HCT116 (cell line): ENCODE measurements at regions not wholly inside any gene's neighbourhood (a gene's known extent, or its start where the extent isn't known, plus 50 kb on each side); places are given as distances from the start of the nearest gene placed in this dataset.

Source experiments
- ATAC-seq: fragments of 200-7000 bp; cut with Tn5 transposase; 2 replicates; pipeline ENCODE4 v1.9.1; 2020; ENCODE audit warnings: mild to moderate bottlenecking, moderate library complexity
- BruUV-seq: library from RNA; stranded (reverse); fragments of 400-500 nt; replicated peaks from 2 replicates; lab custom pipeline; 2021; lab: Mats Ljungman, UMichigan
- CTCF ChIA-PET: fragments of 300-600 bp; sonication (Branson Sonifier 250); formaldehyde crosslinking; loops from one replicate; lab custom pipeline; 2021; ENCODE audit warnings: antibody characterized with exemption; lab: Charles Lee
- POLR2A ChIA-PET: fragments of 300-600, 350-600 bp; sonication (Branson Sonifier 250); formaldehyde crosslinking; loops from one replicate; lab custom pipeline; 2021; ENCODE audit warnings: antibody characterized with exemption; lab: Charles Lee
- RAD21 ChIA-PET, 2 experiments: fragments of 300-600 bp; sonication (Branson Sonifier 250); formaldehyde crosslinking; loops; one replicate each; lab custom pipeline; 2023; ENCODE audit warnings: low total read pairs in 2 of 2; ENCODE audit not compliant: uncharacterized antibody in 2 of 2, unreplicated experiment in 2 of 2, low non-redundant PET in 1 of 2; lab: Charles Lee
- DNase-seq: peaks from one replicate; pipeline ENCODE4 v3.0.0-alpha.2; 2010; ENCODE audit warnings: low read depth, low spot score
- H2AFZ ChIP-seq: fragments of 200-600 bp; shearing (Covaris generic), sonication (generic); 2 replicates; pipeline ENCODE4 v1.6.1; 2017; ENCODE audit warnings: low read depth, mixed run types, mixed read lengths, antibody characterized with exemption, low read length; ENCODE audit not compliant: poor library complexity, severe bottlenecking
- H3K27ac ChIP-seq: 2 replicates; pipeline ENCODE4 v1.5.1; 2012; ENCODE audit warnings: low read depth, low read length
- H3K27me3 ChIP-seq: fragments of 200-600 bp; sonication (generic); 2 replicates; pipeline ENCODE4 v1.6.1; 2016; ENCODE audit warnings: mixed run types, low read length, mixed read lengths; ENCODE audit not compliant: insufficient read depth
- H3K36me3 ChIP-seq, 2 experiments: fragments of 200-500 bp in 1 of 2; fragments of 200-600 bp in 1 of 2; sonication (Bioruptor generic) in 1 of 2; sonication (generic) in 1 of 2; 2 replicates each; pipeline versions ENCODE4 v1.5.1 to v1.6.1; 2014 to 2016; ENCODE audit warnings: low read length in 2 of 2, inconsistent platforms in 1 of 2, mixed read lengths in 1 of 2, mixed run types in 1 of 2; ENCODE audit not compliant: insufficient read depth in 2 of 2, control insufficient read depth in 1 of 2
- H3K4me1 ChIP-seq, 2 experiments: fragments of 200-600 bp in 1 of 2; sonication (generic) in 1 of 2; 2 replicates each; pipeline versions ENCODE4 v1.5.1 to v1.6.1; 2012 to 2017; ENCODE audit warnings: low read length in 2 of 2, inconsistent platforms in 1 of 2, mild to moderate bottlenecking in 1 of 2, mixed read lengths in 1 of 2, mixed run types in 1 of 2, moderate library complexity in 1 of 2; ENCODE audit not compliant: insufficient read depth in 2 of 2, control insufficient read depth in 1 of 2
- H3K4me2 ChIP-seq: fragments of 200-600 bp; sonication (generic); 2 replicates; pipeline ENCODE4 v1.6.1; 2017; ENCODE audit warnings: mixed run types, low read length, mixed read lengths
- H3K4me3 ChIP-seq, 2 experiments: fragments of 200-600 bp in 1 of 2; sonication (generic) in 1 of 2; replicated peaks in 1 of 2; 2 replicates each; pipeline ENCODE4 v1.5.1; 2011 to 2016; ENCODE audit warnings: low read length in 2 of 2, control low read depth in 1 of 2, low read depth in 1 of 2, mild to moderate bottlenecking in 1 of 2, mixed read lengths in 1 of 2, mixed run types in 1 of 2
- H3K79me2 ChIP-seq: fragments of 200-600 bp; sonication (generic); 2 replicates; pipeline ENCODE4 v1.6.1; 2017; ENCODE audit warnings: mild to moderate bottlenecking, mixed run types, low read length, moderate library complexity, mixed read lengths; ENCODE audit not compliant: insufficient read depth
- H3K9ac ChIP-seq: fragments of 200-600 bp; sonication (generic); 2 replicates; pipeline ENCODE4 v1.6.1; 2016; ENCODE audit warnings: low read length, mixed read lengths
- H3K9me2 ChIP-seq: fragments of 200-600 bp; sonication (generic), shearing (Covaris generic); 2 replicates; pipeline ENCODE4 v1.6.1; 2017; ENCODE audit warnings: mixed run types, mild to moderate bottlenecking, moderate library complexity; ENCODE audit not compliant: insufficient read depth
- H3K9me3 ChIP-seq, 2 experiments: fragments of 200-500 bp in 1 of 2; fragments of 200-600 bp in 1 of 2; sonication (Bioruptor generic) in 1 of 2; sonication (generic) in 1 of 2; 2 replicates each; pipeline ENCODE4 v1.6.1; 2014 to 2017; ENCODE audit warnings: low read length in 2 of 2, mixed read lengths in 2 of 2, inconsistent platforms in 1 of 2, low read depth in 1 of 2, mild to moderate bottlenecking in 1 of 2, mixed run types in 1 of 2, moderate library complexity in 1 of 2; ENCODE audit not compliant: control insufficient read depth in 1 of 2, insufficient read depth in 1 of 2
- H4K20me1 ChIP-seq: fragments of 200-600 bp; sonication (generic), shearing (Covaris generic); 2 replicates; pipeline ENCODE4 v1.6.1; 2017; ENCODE audit warnings: mixed run types, mild to moderate bottlenecking, moderate library complexity; ENCODE audit not compliant: insufficient read depth
- CBX3 ChIP-seq: IDR thresholded peaks from 2 replicates; pipeline ENCODE4 v1.6.1; 2012; ENCODE audit warnings: low read depth
- CEBPB ChIP-seq: IDR thresholded peaks from 2 replicates; pipeline ENCODE4 v1.6.1; 2012; ENCODE audit warnings: low read depth
- ELF1 ChIP-seq: IDR thresholded peaks from 2 replicates; pipeline ENCODE4 v1.6.1; 2012; ENCODE audit warnings: low read depth, borderline replicate concordance
- EZH2phosphoT487 ChIP-seq: fragments of 200-600 bp; IDR thresholded peaks from 2 replicates; pipeline ENCODE4 v1.6.1; 2018; ENCODE audit warnings: antibody characterized with exemption, borderline replicate concordance
- MAX ChIP-seq: IDR thresholded peaks from 2 replicates; pipeline ENCODE4 v1.6.1; 2012
- RAD21 ChIP-seq: IDR thresholded peaks from 2 replicates; pipeline ENCODE4 v1.6.1; 2012; ENCODE audit warnings: low read depth, mild to moderate bottlenecking
- REST ChIP-seq: IDR thresholded peaks from 2 replicates; pipeline ENCODE4 v1.6.1; 2012; ENCODE audit warnings: low read depth
- SIN3A ChIP-seq: IDR thresholded peaks from 2 replicates; pipeline ENCODE4 v1.6.1; 2012; ENCODE audit warnings: low read depth
- YY1 ChIP-seq: IDR thresholded peaks from 2 replicates; pipeline ENCODE4 v1.6.1; 2011; ENCODE audit warnings: low read length, low read depth, moderate library complexity, mild to moderate bottlenecking; ENCODE audit not compliant: insufficient replicate concordance; ENCODE audit errors: extremely low read depth
- ZBTB33 ChIP-seq: IDR thresholded peaks from 2 replicates; pipeline ENCODE4 v1.6.1; 2011; ENCODE audit warnings: mild to moderate bottlenecking, low read length, moderate library complexity; ENCODE audit not compliant: insufficient replicate concordance; ENCODE audit errors: extremely low read depth
- ZNF274 ChIP-seq: fragments of 200-500 bp; sonication (Bioruptor generic); IDR thresholded peaks from 2 replicates; pipeline ENCODE4 v1.6.1; 2014; ENCODE audit warnings: mild to moderate bottlenecking, low read depth, low read length, inconsistent platforms
- intact Hi-C: fragments of 100-400 bp; cut with micrococcal nuclease; formaldehyde crosslinking; loops from 2 replicates; pipeline ENCODE4 v1.10.0; 2022

GRCh38 chr16:19363740-19364139 is 53.9 kb upstream of the TMC5 start (continued):
- TF ChIP-seq REST (no peak), EZH2phosphoT487 (no peak), CEBPB (no peak)

- Histone ChIP-seq H3K36me3 (no peaks in the 10 kb centered on the region), H3K27me3 (no peaks in the 10 kb centered on the region), H3K9me2 (no peaks in the 10 kb centered on the region), H3K4me3 (no peak overlapping the region), H3K79me2 (no peaks in the 10 kb centered on the region), H2AFZ (no peak overlapping the region), H3K9ac (no peak overlapping the region), H3K27ac (no peak overlapping the region), H4K20me1 (no peaks in the 10 kb centered on the region), H3K4me1 (no peaks in the 10 kb centered on the region), H3K4me2 (no peak overlapping the region), H3K9me3 (peaks cover 4 to 10% of the 10 kb centered on the region in 2 experiments; a peak in 1 of 4 replicates)
- DNase-seq (no peak), ATAC-seq (no peak)
- intact Hi-C loops = no loop called here
- RAD21 ChIA-PET = no interaction called here
- TF ChIP-seq REST = no peak
- no peak for TF ChIP-seq ELF1
- no peak for TF ChIP-seq CBX3
- no peak for TF ChIP-seq YY1
- no peak for TF ChIP-seq RAD21
- no peak for TF ChIP-seq MAX
- no peak for TF ChIP-seq ZBTB33
- TF ChIP-seq SIN3A = no peak
- TF ChIP-seq ZNF274 = no peak
- POLR2A ChIA-PET = no interaction called here
- CTCF ChIA-PET = no interaction called here
- BruUV-seq = no TSS peak
Observed at GRCh38 chr16:19365486-19365885, 52.2 kb upstream of the TMC5 start.
